ENCODE measurements at regions not wholly inside any gene's neighbourhood (a gene's known extent, or its start where the extent isn't known, plus 50 kb on each side); places are given as distances from the start of the nearest gene placed in this dataset.

DNA sequence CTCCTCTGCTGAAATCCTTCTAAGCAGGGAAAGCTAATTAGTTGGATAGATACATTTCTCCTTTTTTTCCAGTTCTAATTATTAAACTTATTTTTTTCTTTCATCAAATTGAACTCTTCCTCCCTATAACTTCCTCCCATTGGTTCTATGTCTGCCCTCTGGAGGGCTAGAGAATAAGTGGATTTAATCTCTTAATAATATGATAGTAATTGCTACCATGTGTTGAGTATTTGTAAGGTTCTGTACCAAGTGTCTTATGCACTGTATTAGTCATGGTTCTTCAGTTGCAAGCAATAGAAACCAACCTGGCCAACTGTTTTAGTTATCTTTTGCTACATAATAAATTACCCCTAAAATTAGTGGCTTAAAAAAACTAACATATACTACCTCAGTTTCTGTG lies 190.5 kb upstream of the PLXNC1 start:
- in situ Hi-C loops (cut with MboI): no loop called here
- Histone ChIP-seq H3K9me1 (ENCODE audit: control insufficient read depth, insufficient read depth, low read length) (no peaks in the 10 kb centered on the region), H3K27me3 (ENCODE audit: control insufficient read depth in 2 of 2, insufficient read depth in 2 of 2, low read length in 2 of 2) (no peaks in the 10 kb centered on the region), H3K4me2 (ENCODE audit: insufficient read depth, low read length) (no peak overlapping the region), H2AFZ (ENCODE audit: low read depth, low read length) (no peak overlapping the region), H3K4me3 (no peak overlapping the region), H4K20me1 (replicated peaks; ENCODE audit: control insufficient read depth, insufficient read depth, low read length) (no peaks in the 10 kb centered on the region), H3K27ac (ENCODE audit: extremely low read depth, low read depth, low read length) (no peak overlapping the region), H3K79me2 (ENCODE audit: control insufficient read depth, insufficient read depth, low read length) (no peaks in the 10 kb centered on the region), H3K9me3 (replicated peaks; ENCODE audit: control insufficient read depth, insufficient read depth, low read depth, low read length) (no peaks in the 10 kb centered on the region; the same call in 1 of the 2 replicates), H3K36me3 (ENCODE audit: control insufficient read depth, insufficient read depth, low read length) (no peaks in the 10 kb centered on the region), H3K9ac (ENCODE audit: insufficient read depth in 1 of 2, low read depth in 2 of 2, low read length in 2 of 2) (no peak overlapping the region), H3K4me1 (replicated peaks in 1 of 2; ENCODE audit: control insufficient read depth in 2 of 2, insufficient read depth in 2 of 2, low read length in 2 of 2) (no peaks in the 10 kb centered on the region)
- BruUV-seq (replicated peaks): no TSS peak
- no peak for FAIRE-seq
- TF ChIP-seq GATAD2B (IDR thresholded peaks at IDR 0.05; ENCODE audit: borderline replicate concordance) (no peak), DPF2 (IDR thresholded peaks at IDR 0.05) (no peak), ZNF79 (CRISPR knock-in tag; IDR thresholded peaks at IDR 0.05; ENCODE audit: low read depth) (no peak), SMARCA4 (IDR thresholded peaks at IDR 0.05) (no peak), NCOR1 (IDR thresholded peaks at IDR 0.05) (no peak), ILF3 (IDR thresholded peaks at IDR 0.05; ENCODE audit: borderline replicate concordance) (no peak), TRIM28 (IDR thresholded peaks at IDR 0.05) (no peak), CHD4 (IDR thresholded peaks at IDR 0.05; ENCODE audit: insufficient read depth, insufficient replicate concordance, low read depth, low read length, poor library complexity, severe bottlenecking) (no peak), PHB (CRISPR knock-in tag; IDR thresholded peaks at IDR 0.05) (no peak), HMGN3 (IDR thresholded peaks at IDR 0.05; ENCODE audit: borderline replicate concordance, extremely low read depth, insufficient read length, low read depth, low read length) (no peak), CHD2 (IDR thresholded peaks at IDR 0.05; ENCODE audit: low read depth, low read length) (no peak), NRF1 (conservative IDR thresholded peaks at IDR 0.05 in 1 of 2, IDR thresholded peaks at IDR 0.05 in 1 of 2) (no peak), ZKSCAN8 (CRISPR knock-in tag; IDR thresholded peaks at IDR 0.05) (no peak), TSC22D4 (tag; IDR thresholded peaks at IDR 0.05) (no peak), ZNF316 (IDR thresholded peaks at IDR 0.05) (no peak), POLR2A (conservative IDR thresholded peaks at IDR 0.05) (no peak), TGIF2 (CRISPR knock-in tag; IDR thresholded peaks at IDR 0.05) (no peak)
- TF ChIP-seq, protein P1, sequence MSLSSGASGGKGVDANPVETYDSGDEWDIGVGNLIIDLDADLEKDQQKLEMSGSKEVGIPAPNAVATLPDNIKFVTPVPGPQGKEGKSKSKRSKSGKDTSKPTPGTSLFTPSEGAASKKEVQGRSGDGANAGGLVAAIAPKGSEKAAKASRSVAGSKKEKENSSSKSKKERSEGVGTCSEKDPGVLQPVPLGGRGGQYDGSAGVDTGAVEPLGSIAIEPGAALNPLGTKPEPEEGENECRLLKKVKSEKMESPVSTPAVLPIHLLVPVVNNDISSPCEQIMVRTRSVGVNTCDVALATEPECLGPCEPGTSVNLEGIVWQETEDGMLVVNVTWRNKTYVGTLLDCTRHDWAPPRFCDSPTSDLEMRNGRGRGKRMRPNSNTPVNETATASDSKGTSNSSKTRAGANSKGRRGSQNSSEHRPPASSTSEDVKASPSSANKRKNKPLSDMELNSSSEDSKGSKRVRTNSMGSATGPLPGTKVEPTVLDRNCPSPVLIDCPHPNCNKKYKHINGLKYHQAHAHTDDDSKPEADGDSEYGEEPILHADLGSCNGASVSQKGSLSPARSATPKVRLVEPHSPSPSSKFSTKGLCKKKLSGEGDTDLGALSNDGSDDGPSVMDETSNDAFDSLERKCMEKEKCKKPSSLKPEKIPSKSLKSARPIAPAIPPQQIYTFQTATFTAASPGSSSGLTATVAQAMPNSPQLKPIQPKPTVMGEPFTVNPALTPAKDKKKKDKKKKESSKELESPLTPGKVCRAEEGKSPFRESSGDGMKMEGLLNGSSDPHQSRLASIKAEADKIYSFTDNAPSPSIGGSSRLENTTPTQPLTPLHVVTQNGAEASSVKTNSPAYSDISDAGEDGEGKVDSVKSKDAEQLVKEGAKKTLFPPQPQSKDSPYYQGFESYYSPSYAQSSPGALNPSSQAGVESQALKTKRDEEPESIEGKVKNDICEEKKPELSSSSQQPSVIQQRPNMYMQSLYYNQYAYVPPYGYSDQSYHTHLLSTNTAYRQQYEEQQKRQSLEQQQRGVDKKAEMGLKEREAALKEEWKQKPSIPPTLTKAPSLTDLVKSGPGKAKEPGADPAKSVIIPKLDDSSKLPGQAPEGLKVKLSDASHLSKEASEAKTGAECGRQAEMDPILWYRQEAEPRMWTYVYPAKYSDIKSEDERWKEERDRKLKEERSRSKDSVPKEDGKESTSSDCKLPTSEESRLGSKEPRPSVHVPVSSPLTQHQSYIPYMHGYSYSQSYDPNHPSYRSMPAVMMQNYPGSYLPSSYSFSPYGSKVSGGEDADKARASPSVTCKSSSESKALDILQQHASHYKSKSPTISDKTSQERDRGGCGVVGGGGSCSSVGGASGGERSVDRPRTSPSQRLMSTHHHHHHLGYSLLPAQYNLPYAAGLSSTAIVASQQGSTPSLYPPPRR (CRISPR knock-in tag; IDR thresholded peaks at IDR 0.05; ENCODE audit: borderline replicate concordance): no peak
- TF ChIP-seq, protein P2, sequence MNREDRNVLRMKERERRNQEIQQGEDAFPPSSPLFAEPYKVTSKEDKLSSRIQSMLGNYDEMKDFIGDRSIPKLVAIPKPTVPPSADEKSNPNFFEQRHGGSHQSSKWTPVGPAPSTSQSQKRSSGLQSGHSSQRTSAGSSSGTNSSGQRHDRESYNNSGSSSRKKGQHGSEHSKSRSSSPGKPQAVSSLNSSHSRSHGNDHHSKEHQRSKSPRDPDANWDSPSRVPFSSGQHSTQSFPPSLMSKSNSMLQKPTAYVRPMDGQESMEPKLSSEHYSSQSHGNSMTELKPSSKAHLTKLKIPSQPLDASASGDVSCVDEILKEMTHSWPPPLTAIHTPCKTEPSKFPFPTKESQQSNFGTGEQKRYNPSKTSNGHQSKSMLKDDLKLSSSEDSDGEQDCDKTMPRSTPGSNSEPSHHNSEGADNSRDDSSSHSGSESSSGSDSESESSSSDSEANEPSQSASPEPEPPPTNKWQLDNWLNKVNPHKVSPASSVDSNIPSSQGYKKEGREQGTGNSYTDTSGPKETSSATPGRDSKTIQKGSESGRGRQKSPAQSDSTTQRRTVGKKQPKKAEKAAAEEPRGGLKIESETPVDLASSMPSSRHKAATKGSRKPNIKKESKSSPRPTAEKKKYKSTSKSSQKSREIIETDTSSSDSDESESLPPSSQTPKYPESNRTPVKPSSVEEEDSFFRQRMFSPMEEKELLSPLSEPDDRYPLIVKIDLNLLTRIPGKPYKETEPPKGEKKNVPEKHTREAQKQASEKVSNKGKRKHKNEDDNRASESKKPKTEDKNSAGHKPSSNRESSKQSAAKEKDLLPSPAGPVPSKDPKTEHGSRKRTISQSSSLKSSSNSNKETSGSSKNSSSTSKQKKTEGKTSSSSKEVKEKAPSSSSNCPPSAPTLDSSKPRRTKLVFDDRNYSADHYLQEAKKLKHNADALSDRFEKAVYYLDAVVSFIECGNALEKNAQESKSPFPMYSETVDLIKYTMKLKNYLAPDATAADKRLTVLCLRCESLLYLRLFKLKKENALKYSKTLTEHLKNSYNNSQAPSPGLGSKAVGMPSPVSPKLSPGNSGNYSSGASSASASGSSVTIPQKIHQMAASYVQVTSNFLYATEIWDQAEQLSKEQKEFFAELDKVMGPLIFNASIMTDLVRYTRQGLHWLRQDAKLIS (CRISPR knock-in tag; IDR thresholded peaks at IDR 0.05): no peak
- intact Hi-C loops (cut with micrococcal nuclease): no loop called here
- no peak for ATAC-seq
- ChIA-PET POLR2A (no interaction called here), CTCF (ENCODE audit: low intra/inter-chr PET ratio) (interaction anchor here (0.6 kb wide), 1 partner anchor 22 kb away, joined by 5 read pairs; no protein-coding TSS in a partner anchor)
- no peak for DNase-seq (ENCODE audit: extremely low read depth in 1 of 4, low spot score in 3 of 4)

Data from K562 (cell line).